Hematopoietic multipotent progenitor cell treated with erythropoietin and hydrocortisone succinate and interleukin-3 and kit ligand, for 8 days (in vitro differentiated cells): ENCODE measurements at regions not wholly inside any gene's neighbourhood (a gene's known extent, or its start where the extent isn't known, plus 50 kb on each side); places are given as distances from the start of the nearest gene placed in this dataset.

Experiments
- DNase-seq: peaks from one replicate; pipeline ENCODE4 v3.0.0-alpha.2; 2015

GRCh38 chr9:4382722-4383317, 83.0 kb upstream of the GLIS3 start:
- peak; percentile 9 for DNase-seq

GRCh38 chr9:4381744-4382143, 81.9 kb upstream of the GLIS3 start:
- no peak for DNase-seq

- no peak for DNase-seq
These were observed 80.5 kb upstream of the GLIS3 start for GRCh38 chr9:4380406-4380805.

GRCh38 chr9:4375424-4376200, 75.7 kb upstream of the GLIS3 start:
- no peak for DNase-seq

- DNase-seq: no peak
These were observed 71.2 kb upstream of the GLIS3 start for GRCh38 chr9:4371108-4371507.

GRCh38 chr9:4370501-4370900, 70.6 kb upstream of the GLIS3 start:
- DNase-seq: no peak

- peak; percentile 54 for DNase-seq
These were observed 66.9 kb upstream of the GLIS3 start for GRCh38 chr9:4366591-4367330.

GRCh38 chr9:4365055-4365454, 65.2 kb upstream of the GLIS3 start:
- no peak for DNase-seq

GRCh38 chr9:4362281-4362680, 62.4 kb upstream of the GLIS3 start:
- DNase-seq: no peak

- DNase-seq: no peak
These were observed 59.1 kb upstream of the GLIS3 start for GRCh38 chr9:4359016-4359415.

- no peak for DNase-seq
These were observed 58.1 kb upstream of the GLIS3 start for GRCh38 chr9:4357929-4358328.

- DNase-seq: no peak
These were observed 56.4 kb upstream of the GLIS3 start for GRCh38 chr9:4356306-4356705.

GRCh38 chr9:4353236-4353635, 53.4 kb upstream of the GLIS3 start:
- no peak for DNase-seq

GRCh38 chr9:4349816-4350418, 50.0 kb upstream of the GLIS3 start:
- DNase-seq: no peak
